OCI-M1 (cell line): ENCODE measurements at regions not wholly inside any gene's neighbourhood (a gene's known extent, or its start where the extent isn't known, plus 50 kb on each side); places are given as distances from the start of the nearest gene placed in this dataset.

ENCODE experiments used
- DNase-seq: peaks from one replicate; lab custom pipeline; 2025; lab: John Stamatoyannopoulos, UW

- no peak for DNase-seq
Observed at GRCh38 chr12:126837697-126838096, 1429.3 kb upstream of the TMEM132C start.

GRCh38 chr12:126843915-126844669 lies 1422.9 kb upstream of the TMEM132C start:
- no peak for DNase-seq

DNA sequence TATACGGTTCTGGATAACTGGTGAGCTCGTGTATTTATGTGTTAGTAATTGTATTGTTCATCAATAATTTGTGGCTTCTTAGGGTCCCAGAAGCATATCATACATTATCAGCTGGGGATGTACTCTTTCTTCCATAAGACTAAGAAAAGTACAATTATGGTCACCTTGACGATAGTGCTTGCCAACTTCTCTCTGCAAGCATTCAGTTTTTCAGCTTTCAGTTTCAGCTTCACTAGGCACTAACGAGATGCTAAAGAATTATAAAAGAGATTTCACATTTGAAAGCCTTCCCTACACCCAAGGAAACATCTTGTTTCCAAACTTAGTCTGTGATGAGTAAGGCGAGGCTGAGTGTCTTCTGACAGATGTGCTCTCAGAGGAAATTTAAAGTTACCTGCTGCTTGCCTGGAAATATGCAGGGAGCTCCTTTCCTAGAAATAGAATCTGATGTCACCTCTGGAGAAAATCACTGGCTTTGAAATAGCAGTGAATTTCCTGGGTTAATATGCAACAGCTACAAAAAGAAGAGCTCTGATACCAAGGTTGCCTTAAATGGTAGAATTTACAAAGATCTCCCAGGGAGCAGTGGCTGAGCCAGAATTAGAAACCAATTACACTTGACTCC lies 1419.9 kb upstream of the TMEM132C start:
- DNase-seq, result no peak

GRCh38 chr12:126855768-126856167 lies 1411.2 kb upstream of the TMEM132C start:
- no peak for DNase-seq

DNA sequence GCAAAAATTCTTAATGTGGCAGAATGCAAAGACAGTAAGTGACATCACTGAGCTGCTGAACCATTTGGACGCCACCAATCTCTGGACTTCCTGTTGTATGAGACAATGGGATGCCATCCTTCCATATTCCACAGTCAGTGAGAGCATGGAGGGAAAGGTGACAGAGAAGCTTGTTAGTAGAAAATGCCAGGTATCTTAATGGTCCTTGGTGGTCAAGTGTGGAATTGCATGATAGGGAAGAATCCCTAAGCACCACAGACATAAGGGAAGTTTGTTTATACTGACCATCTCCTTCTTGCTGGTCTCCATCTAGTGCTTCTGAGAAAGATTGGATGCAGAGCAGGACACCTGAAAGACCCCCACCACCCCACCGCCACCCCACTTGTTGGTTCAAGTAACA lies 1410.0 kb upstream of the TMEM132C start:
- no peak for DNase-seq

- no peak for DNase-seq
Observed at GRCh38 chr12:126858560-126858959, 1408.4 kb upstream of the TMEM132C start.

DNA sequence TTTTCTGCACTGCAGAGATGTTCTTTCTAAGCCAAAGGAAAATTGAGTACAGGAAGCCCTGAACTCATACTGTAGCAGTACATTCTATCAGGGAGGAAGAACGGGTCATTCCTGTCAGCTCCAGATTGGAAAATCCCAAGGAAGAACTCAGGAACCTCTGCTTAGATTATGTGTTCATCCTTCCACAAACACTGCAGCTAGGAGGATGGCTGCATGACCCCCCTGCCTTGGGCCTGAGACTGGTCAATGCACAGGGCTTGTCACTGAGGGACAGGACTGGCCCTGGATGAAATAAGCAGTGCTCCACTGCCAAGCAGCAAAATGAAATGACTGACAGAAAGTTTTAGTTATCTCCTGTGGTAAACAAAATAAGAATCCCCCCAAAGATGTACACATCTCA lies 1406.8 kb upstream of the TMEM132C start:
- DNase-seq, result no peak

DNA sequence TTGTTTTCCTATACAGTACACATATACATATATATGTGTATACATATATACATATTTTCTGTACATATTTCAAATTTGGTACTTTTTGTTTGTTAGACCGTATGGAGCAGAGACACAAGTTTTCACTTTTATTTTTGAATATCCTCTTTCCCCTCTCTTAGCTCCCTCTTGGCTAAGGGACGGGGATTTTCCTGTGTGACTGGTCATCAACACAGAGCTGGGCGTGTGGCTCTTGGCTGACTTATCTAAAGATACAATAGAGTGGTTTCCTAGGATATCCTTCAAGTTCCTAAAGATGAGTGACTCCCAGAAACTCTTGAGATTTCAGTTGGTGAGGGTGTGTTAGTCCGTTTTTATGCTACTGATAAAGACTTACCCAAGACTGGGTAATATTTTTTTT lies 1404.5 kb upstream of the TMEM132C start:
- DNase-seq, result peak; percentile 31

DNA sequence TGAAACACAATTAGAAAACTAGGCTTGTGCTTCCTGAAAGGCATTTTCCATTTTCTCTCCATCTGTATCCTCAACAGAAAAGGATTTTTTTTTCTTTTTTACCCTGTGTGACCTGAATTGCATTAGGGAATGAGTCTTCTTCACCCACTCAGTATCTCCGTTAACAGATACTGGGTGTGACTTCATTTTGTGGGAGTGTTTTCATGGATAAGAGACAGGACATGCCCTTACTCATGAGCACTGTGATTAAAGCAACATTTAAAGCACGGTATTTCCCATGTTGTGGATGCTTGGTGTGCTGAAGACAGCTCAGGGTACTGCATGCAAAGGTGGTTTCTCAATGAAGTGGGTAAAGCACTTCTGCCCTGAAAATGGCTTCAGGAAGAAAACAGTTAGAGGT lies 1397.3 kb upstream of the TMEM132C start:
- peak; percentile 49 for DNase-seq

DNA sequence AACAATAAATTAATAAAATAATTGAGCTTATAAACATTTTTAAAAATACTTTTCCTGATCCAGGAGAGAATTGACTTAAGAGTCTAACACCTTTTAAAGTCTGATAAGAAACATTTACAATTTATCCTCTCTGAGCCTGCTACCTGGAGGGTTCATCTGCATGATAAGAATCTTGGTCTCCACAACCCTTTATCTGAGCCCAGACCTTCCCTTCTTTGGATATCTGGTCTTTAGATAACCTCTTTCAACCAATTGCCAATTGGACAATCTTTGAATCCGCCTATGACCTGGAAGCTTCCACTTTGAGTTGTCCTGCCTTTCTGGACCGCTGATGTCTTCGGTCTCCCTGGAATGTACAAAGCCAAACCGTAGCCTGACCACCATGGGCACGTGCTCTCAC lies 1393.3 kb upstream of the TMEM132C start:
- DNase-seq, result no peak

DNA sequence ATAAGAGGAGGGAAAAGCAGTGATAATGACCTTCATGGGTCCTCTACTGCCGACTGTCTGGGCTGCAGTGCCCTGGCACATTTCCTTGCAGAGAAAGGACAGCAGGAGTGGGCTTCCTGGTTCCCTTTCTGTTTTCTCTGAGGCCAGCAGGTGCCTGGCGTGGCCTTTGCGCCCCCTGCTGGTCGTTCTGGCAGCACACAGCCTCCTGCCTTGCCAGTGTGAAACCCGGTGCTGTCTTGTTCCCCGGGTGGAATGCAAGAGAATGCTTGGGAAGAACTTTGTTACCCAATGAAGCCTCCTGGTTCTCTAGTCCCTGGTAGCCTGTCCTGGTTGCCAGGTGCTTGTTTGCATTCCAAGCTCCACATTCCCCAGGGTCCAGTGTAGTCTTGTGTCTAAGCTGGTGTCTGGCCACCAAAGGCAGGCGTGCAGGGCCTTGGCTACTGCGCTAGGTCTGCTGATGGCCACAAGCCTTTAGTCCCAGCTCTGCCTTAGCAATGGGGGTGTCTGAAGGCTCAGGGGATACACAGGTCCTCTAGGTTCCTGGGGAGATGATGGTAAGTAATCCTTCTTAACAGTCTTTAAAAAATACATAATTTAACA lies 1392.4 kb upstream of the TMEM132C start:
- peak; percentile 89 for DNase-seq

DNA sequence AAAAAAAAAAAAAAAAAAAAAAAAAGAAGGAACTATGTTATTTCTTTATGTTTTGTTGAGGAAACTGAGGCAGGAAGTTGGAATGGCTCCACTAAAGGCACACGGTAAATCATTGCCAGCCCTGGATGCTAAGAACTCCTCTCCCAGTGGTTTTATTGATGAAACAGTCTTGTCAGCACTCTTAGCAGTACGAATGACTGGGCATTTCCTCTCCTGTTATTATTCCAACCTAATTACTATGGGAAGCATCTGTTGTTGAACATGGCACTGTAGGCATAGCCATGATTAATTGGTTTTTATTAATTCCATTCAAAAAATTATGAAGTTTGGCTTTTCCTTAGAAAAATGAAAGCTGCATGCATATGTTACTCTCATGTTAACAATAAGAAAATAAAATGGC lies 1387.1 kb upstream of the TMEM132C start:
- DNase-seq, result no peak

- DNase-seq, result no peak
Observed at GRCh38 chr12:126883697-126884096, 1383.3 kb upstream of the TMEM132C start.

DNA sequence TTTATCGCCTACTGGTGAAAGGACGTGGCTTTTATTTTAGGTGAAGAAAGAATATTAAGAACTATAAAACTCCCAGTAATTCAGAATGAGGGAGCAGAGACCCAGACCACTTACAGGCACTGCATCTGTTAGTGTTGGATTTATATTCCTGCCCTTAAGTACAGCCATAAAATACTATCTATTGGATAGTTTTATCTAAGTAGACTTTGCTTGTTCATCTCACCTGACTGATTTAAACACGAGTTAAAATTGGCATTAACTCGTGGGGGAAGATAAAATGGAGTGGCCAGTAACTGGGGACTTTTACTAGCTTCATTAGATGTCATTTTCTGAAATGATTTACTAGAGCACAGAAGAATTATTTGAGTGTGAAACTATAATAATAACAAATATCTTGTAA lies 1377.5 kb upstream of the TMEM132C start:
- DNase-seq, result no peak

- DNase-seq, result no peak
Observed at GRCh38 chr12:126890097-126890496, 1376.9 kb upstream of the TMEM132C start.

DNA sequence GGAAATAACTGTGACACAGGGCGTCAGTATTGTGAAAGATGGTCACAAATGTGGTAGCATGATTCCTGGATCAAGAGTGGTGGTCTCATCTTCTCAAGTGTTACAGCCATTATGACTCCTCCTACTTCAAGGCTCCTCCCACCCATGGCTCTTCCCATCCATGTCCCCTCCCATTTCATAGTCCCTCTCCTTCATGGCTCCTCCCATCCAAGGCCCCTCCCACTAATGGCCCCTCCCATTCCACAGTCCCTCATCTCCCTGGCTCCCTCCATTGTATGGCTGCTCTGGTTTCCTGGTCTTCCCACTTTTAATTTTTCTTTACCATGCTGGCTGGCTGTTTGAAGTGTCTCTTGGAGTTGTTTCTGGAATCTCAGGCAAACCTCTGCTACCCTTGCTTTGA lies 1375.2 kb upstream of the TMEM132C start:
- DNase-seq, result no peak

- no peak for DNase-seq
Observed at GRCh38 chr12:126895951-126896913, 1370.7 kb upstream of the TMEM132C start.

GRCh38 chr12:126897102-126897501 lies 1369.9 kb upstream of the TMEM132C start:
- no peak for DNase-seq

GRCh38 chr12:126897778-126898177 lies 1369.2 kb upstream of the TMEM132C start:
- DNase-seq, result no peak

DNA sequence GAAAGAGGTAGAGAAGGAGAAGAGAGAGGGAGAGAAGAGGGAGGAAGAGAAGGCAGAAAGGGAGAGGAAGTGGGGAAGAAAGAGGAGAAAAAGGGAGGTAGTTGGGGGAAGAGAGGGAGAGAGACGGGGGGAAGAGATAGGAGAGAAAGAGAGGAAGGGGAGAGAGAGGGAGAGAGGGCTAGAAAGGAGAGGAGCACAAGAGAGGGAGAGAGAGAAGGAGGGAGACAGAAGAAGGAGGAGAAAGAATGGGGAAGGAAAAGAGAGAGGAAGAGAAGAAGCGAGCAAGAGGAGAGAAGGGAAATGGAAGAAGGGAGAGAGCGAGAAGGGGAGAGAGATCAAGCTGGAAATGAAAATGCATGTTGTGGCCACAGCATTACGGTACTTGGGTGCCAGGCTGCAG lies 1368.4 kb upstream of the TMEM132C start:
- no peak for DNase-seq

DNA sequence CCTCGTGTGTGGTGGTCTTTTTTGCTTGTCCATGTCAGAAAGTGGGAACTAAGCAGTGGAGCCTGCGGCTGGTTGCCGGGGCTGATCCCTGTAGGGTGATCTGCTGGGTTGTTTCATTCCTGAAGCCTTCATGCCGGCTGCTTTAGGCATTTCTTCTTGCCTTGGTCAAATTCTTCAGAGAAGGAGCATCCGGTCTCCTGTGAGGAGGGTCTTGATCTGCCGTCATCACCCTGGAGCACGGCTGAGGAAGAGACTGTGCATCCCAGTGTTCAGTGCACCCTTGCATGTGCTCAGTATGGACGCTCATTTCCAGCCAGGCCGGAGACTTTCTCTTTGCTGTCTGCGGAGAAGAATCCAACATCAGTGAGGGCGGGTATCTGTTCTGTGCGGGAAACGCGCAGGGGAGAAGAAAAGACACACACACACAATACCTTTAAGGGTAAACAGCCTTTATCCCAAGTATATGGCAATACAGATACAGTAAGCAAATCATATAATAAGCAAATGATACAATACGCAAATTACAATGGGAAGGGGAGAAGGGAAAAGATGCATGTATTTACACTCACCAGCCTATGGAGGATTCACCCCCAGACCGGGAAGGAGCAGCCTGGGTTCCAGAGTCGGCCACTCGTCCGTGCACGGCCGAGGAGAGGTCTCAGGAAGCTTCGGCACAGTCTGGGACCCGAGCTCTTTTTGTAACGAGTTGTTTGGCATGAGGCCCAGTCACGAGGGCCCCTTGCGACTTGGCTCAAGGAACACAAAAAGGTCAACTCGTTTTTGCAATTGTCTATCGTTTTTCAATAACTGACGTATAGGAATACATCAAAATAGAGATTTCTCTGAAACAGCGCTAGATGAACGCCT lies 1366.8 kb upstream of the TMEM132C start:
- no peak for DNase-seq
